ENCODE measurements at regions not wholly inside any gene's neighbourhood (a gene's known extent, or its start where the extent isn't known, plus 50 kb on each side); places are given as distances from the start of the nearest gene placed in this dataset.

GRCh38 chr6:170165471-170166117 is 125.3 kb downstream of the DLL1 start:
- TF ChIP-seq CTCF (IDR thresholded peaks at IDR 0.05; ENCODE audit: extremely low read depth, insufficient read depth, missing control alignments) = no peak
- DNase-seq (ENCODE audit: low spot score) = no peak
- in situ Hi-C loops (cut with MboI; ENCODE audit: low pct_unique_long_range_greater_than_20kb, low sequenced_read_pairs, unreplicated experiment) = no loop called here

- in situ Hi-C loops (cut with MboI; ENCODE audit: low pct_unique_long_range_greater_than_20kb, low sequenced_read_pairs, unreplicated experiment) = no loop called here
- no peak for TF ChIP-seq CTCF (IDR thresholded peaks at IDR 0.05; ENCODE audit: extremely low read depth, insufficient read depth, missing control alignments)
- no peak for DNase-seq (ENCODE audit: low spot score)
Measured at GRCh38 chr6:170165085-170165470, 125.8 kb downstream of the DLL1 start.

- no peak for DNase-seq (ENCODE audit: low spot score)
- in situ Hi-C loops (cut with MboI; ENCODE audit: low pct_unique_long_range_greater_than_20kb, low sequenced_read_pairs, unreplicated experiment) = no loop called here
- TF ChIP-seq CTCF (IDR thresholded peaks at IDR 0.05; ENCODE audit: extremely low read depth, insufficient read depth, missing control alignments) = no peak
Measured at GRCh38 chr6:170164271-170164900, 126.5 kb downstream of the DLL1 start.

GRCh38 chr6:170163405-170164170 is 127.3 kb downstream of the DLL1 start:
- TF ChIP-seq CTCF (IDR thresholded peaks at IDR 0.05; ENCODE audit: extremely low read depth, insufficient read depth, missing control alignments) = no peak
- in situ Hi-C loops (cut with MboI; ENCODE audit: low pct_unique_long_range_greater_than_20kb, low sequenced_read_pairs, unreplicated experiment) = no loop called here
- no peak for DNase-seq (ENCODE audit: low spot score)

GRCh38 chr6:170162775-170163404 is 128.0 kb downstream of the DLL1 start:
- in situ Hi-C loops (cut with MboI; ENCODE audit: low pct_unique_long_range_greater_than_20kb, low sequenced_read_pairs, unreplicated experiment) = no loop called here
- no peak for DNase-seq (ENCODE audit: low spot score)
- TF ChIP-seq CTCF (IDR thresholded peaks at IDR 0.05; ENCODE audit: extremely low read depth, insufficient read depth, missing control alignments) = no peak

- DNase-seq (ENCODE audit: low spot score) = no peak
- TF ChIP-seq CTCF (IDR thresholded peaks at IDR 0.05; ENCODE audit: extremely low read depth, insufficient read depth, missing control alignments) = no peak
- in situ Hi-C loops (cut with MboI; ENCODE audit: low pct_unique_long_range_greater_than_20kb, low sequenced_read_pairs, unreplicated experiment) = no loop called here
Measured at GRCh38 chr6:170162011-170162774, 128.7 kb downstream of the DLL1 start.

Data from GM13977 (cell line).